ENCODE measurements at regions not wholly inside any gene's neighbourhood (a gene's known extent, or its start where the extent isn't known, plus 50 kb on each side); places are given as distances from the start of the nearest gene placed in this dataset.
"Not testable (repeated sequence)": the region's sequence is repeated elsewhere in the genome, so short reads cannot be mapped to it uniquely, and the experiment has no call there.

DNA sequence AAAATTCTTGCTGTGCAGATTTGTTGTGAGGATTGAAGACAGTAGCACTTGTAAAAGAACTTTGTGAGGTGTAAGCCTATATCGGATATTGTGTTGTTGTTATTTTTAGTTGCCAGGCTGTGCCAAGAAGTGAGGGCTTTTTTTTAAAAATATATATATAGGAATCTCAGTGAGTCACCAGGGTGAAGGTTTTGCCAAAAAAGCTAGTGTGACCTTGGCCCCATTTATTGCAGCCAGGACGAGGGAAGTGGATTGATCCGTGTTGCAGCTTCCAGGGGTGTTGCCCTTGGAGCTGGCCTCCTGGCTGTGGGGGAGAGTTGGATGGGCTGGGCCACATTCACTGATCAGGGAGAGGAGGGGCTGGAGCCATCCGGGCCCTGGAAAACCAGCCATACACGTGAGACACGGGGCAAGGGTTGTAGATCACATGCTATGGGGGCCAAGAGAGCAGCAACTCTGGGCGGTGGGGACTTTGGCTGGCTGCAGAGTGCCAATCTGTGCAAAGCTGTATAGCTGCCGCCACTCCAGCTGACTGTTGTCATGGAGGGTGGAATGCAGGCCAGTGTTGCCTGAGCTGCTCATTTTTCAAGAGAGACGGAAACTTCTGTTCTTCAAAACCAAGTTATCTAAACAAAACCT, 273.0 kb upstream of the TEKT4 start:
- not testable (repeated sequence) for TF ChIP-seq TCF12 (IDR thresholded peaks at IDR 0.05); FOXJ3 (CRISPR knock-in tag; IDR thresholded peaks at IDR 0.05); TAF1 (IDR thresholded peaks at IDR 0.05; ENCODE audit: borderline replicate concordance, low read depth, low read length); GATA2 (CRISPR knock-in tag; IDR thresholded peaks at IDR 0.05); EZH2phosphoT487 (IDR thresholded peaks at IDR 0.05; ENCODE audit: borderline replicate concordance, low read depth); RAD21 (IDR thresholded peaks at IDR 0.05; ENCODE audit: low read length); EP300 (IDR thresholded peaks at IDR 0.05; ENCODE audit: borderline replicate concordance in 1 of 2, low read depth in 1 of 2, low read length in 1 of 2); GABPA (IDR thresholded peaks at IDR 0.05; ENCODE audit: low read depth); YY1 (IDR thresholded peaks at IDR 0.05; ENCODE audit: low read depth); MXI1 (IDR thresholded peaks at IDR 0.05; ENCODE audit: low read depth, low read length)
- TF ChIP-seq, protein P1, sequence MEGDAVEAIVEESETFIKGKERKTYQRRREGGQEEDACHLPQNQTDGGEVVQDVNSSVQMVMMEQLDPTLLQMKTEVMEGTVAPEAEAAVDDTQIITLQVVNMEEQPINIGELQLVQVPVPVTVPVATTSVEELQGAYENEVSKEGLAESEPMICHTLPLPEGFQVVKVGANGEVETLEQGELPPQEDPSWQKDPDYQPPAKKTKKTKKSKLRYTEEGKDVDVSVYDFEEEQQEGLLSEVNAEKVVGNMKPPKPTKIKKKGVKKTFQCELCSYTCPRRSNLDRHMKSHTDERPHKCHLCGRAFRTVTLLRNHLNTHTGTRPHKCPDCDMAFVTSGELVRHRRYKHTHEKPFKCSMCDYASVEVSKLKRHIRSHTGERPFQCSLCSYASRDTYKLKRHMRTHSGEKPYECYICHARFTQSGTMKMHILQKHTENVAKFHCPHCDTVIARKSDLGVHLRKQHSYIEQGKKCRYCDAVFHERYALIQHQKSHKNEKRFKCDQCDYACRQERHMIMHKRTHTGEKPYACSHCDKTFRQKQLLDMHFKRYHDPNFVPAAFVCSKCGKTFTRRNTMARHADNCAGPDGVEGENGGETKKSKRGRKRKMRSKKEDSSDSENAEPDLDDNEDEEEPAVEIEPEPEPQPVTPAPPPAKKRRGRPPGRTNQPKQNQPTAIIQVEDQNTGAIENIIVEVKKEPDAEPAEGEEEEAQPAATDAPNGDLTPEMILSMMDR (IDR thresholded peaks at IDR 0.05): not testable (repeated sequence)
- TF ChIP-seq, protein P2, sequence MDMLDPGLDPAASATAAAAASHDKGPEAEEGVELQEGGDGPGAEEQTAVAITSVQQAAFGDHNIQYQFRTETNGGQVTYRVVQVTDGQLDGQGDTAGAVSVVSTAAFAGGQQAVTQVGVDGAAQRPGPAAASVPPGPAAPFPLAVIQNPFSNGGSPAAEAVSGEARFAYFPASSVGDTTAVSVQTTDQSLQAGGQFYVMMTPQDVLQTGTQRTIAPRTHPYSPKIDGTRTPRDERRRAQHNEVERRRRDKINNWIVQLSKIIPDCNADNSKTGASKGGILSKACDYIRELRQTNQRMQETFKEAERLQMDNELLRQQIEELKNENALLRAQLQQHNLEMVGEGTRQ (IDR thresholded peaks at IDR 0.05; ENCODE audit: borderline replicate concordance, low read depth, low read length): not testable (repeated sequence)
- TF ChIP-seq, protein P3, sequence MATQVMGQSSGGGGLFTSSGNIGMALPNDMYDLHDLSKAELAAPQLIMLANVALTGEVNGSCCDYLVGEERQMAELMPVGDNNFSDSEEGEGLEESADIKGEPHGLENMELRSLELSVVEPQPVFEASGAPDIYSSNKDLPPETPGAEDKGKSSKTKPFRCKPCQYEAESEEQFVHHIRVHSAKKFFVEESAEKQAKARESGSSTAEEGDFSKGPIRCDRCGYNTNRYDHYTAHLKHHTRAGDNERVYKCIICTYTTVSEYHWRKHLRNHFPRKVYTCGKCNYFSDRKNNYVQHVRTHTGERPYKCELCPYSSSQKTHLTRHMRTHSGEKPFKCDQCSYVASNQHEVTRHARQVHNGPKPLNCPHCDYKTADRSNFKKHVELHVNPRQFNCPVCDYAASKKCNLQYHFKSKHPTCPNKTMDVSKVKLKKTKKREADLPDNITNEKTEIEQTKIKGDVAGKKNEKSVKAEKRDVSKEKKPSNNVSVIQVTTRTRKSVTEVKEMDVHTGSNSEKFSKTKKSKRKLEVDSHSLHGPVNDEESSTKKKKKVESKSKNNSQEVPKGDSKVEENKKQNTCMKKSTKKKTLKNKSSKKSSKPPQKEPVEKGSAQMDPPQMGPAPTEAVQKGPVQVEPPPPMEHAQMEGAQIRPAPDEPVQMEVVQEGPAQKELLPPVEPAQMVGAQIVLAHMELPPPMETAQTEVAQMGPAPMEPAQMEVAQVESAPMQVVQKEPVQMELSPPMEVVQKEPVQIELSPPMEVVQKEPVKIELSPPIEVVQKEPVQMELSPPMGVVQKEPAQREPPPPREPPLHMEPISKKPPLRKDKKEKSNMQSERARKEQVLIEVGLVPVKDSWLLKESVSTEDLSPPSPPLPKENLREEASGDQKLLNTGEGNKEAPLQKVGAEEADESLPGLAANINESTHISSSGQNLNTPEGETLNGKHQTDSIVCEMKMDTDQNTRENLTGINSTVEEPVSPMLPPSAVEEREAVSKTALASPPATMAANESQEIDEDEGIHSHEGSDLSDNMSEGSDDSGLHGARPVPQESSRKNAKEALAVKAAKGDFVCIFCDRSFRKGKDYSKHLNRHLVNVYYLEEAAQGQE (IDR thresholded peaks at IDR 0.05; ENCODE audit: low read depth, low read length): not testable (repeated sequence)

Measured in SK-N-SH (cell line).